ENCODE measurements at regions not wholly inside any gene's neighbourhood (a gene's known extent, or its start where the extent isn't known, plus 50 kb on each side); places are given as distances from the start of the nearest gene placed in this dataset.
"Not testable (repeated sequence)": the region's sequence is repeated elsewhere in the genome, so short reads cannot be mapped to it uniquely, and the experiment has no call there.

DNA sequence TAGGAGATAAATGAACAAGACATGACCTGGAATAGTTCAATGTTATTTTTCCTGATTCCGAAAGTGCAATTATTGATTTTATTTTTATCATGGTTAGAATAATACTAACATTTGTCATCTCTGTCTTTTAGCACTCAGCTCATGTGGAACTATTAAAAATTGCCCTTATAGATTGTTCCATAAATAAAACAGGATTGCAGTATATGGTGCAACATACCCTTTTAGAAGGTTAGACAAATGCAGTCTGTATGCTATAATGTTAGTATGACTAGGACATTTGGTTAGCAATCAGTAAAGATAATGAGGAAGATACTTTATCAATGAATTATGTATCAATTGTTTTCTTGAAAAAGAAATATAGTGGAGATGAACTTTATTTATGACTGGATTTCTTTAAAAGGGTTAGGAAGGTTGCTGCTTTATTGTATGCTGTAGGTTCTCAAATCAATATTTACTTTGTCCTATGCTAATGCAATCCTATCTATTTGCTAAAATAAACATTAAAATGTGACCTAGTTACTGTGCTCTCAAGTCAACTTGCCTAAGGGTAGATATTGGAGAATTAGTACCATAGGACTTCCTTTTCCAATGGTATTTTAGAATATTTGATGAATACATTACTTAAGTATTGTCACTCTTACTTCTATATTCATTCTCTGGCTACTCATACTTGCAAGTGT is 348.9 kb upstream of the ISL1 start:
- peak; percentile 48 for DNase-seq

DNA sequence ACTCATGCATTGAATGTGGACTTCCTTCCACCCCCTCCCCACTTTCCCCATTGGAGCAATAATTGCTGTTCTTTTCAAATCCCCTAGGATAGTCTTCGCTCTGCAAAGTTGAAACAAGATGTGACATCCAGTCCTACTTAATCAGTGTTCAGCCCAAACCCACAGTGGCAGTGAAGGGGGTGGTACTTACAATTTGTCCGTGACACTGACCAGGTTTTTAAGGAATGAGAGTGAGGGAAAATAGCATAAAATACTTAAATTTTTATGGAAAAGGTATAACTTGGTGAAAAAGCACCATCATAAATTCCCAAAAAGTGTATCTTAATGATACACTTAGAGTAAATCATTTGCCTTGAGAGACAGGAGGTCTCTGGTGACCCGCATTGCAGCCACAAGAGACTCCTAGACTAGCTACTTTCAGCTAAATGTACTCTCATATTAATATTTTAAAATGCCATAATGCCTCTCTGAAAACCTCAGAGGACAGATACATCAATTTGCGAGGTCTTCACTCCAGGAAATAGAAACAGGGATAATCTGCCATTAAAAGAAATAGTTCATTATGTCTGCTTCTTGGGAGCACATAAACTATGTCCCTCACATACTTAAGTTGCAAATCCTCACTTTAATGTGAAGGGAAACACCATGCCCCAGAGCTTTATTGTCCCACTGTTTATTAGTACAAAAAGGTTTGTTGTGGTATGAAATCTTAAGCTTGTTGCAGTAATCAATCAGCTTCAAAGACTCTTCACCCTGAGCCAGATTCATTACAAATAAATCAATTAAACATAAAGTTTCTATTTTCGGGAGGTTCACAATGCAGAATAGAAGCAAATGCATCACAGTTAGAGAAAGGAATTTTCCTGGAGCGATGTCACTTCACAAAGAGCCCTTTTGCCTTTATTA is 343.6 kb upstream of the ISL1 start:
- DNase-seq, result no peak

DNA sequence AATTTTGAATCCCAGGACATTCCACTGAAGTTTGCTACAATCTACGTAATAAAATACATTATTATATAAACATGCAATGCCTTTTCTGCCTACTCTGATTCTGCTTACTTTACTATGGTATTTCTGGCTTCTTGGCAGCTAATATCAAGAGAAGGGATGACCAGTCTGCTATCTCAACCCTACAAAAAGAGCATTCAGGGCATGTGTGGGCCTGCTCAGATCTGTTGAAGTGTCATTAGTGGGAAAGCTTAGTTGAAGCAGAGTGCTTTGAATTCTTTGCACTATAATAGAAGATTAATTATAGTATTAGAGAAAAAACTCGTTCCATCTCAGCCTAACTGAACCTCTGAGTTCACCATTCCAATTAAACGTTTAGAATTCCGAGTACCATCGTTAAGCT is 339.5 kb upstream of the ISL1 start:
- no peak for DNase-seq

DNA sequence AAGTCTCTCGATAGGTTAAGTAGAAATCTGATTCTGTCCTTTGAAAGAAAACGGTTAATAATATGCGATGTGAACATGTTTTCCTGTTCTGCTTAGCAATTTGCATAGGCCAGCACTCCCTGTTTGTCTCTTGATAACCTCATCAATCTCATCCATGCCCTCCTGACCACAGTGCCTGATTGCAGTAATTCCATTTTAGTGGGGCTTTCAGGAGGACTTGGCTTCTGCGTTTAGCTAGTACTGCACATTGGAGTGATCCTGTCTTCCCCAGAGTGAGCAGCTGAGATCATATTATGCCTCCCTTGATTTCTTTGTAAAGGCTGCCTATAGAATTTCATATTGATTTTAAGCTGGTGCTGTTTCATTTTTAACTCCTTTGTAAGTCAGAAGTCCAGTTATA is 335.9 kb upstream of the ISL1 start:
- no peak for DNase-seq

DNA sequence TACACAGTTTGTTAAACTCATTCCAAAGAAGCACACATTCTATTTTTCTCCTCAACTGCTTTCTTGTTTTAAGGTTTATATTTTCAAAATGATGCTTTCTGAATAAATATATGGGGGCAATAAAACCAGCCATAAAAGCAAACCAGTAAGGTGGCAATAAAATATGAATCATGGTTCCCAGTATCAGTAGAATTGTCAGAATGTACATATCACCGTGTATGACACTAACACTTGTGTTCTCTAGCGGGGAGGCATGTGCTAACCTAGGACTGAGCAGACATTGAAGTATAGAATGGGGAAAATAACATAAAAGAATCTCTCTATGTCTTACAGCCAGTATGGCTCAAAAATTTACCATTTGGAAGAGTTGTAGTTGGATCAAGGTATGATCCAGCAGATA is 329.9 kb upstream of the ISL1 start:
- DNase-seq, result no peak

DNA sequence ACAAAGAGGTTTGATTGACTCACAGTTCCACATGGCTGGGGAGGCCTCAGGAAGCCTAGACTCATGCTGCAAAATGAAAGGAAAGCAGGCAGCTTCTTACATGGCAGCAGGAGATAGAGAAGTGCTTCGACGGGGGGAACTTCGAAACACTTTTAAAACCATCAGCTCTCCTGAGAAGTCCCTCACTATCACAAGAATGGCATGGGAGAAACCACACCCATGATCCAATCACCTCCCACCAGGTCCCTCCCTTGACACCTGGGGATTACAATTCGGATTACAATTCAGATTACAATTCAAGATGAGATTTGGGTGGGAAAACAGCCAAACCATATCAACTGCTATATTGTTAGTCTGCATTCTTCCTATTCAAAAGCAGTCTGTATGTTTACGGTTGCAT is 322.3 kb upstream of the ISL1 start:
- no peak for DNase-seq

DNA sequence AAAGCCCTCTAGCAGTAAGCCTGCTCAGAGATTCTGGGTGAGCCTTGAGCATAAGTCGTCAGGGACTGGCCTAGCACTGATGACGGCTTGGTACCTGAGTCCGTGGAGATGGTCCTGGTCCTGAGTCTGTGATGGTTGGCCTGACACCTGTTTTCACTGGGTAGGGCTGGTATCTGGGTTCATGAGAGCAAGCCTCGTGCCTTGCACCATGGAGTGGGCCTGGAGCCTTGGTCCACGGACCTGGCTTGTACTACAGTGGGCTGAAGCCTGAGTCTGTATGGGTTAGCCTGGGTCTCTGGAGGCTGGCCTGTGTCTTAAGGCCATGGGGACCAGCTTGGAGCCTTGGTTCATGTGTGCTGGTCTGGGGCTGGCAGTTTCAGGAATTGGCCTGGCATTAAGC is 310.3 kb upstream of the ISL1 start:
- no peak for DNase-seq

DNA sequence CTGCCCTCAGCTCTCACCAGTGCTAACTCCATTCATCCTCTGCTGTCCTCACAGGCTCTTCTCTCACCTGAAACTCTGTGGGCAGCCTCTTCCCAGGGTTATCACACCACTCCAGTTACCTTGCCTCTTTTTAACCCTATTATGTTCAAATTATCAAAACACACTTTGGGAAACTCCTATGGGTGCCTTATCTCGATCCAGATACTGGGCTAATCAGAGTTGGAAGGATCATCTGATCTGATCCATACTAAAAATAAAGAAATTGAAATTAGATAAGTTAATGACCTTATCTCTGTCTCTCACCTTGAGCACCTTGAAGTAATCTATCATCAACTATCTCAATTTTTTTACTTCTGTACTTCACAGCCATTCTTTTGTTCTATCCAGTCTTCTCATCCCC is 300.5 kb upstream of the ISL1 start:
- DNase-seq, result no peak

DNA sequence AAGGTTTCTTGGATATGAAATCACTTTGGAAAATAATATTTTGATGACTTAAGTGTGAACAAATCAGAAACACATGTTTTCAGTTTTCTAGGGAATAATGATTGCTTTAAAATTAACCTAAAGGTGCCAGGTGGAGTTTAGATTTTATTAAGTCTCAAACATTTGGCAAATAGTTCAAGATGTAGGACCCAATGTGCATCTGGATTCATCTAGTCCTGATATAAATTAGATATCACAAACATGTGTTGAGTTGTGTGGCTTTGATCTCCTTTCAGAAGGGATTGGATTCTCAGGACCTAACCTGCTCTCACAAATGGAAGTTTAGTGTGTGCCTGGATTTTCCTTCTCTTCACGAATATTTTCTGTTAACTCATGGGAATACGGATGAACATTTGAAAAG is 291.4 kb upstream of the ISL1 start:
- no peak for DNase-seq

DNA sequence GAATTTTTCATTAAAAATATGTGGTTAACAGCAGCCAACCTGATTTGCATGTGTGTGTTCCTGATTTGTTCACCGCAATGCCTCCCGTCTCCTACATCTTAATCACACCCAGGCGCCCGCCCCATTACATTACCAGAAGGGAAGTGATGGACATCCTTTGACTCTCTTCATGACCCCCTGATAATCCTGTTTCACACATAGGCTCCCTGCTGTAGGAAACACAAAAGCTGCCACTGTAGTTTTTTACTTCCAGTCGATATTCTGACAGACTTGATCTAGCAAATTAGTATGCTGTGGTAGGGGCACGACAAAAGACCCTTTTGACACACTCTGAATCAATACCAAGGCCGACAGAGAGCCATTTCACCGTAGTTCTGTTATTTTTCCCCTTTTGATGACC is 287.8 kb upstream of the ISL1 start:
- DNase-seq, result no peak

DNA sequence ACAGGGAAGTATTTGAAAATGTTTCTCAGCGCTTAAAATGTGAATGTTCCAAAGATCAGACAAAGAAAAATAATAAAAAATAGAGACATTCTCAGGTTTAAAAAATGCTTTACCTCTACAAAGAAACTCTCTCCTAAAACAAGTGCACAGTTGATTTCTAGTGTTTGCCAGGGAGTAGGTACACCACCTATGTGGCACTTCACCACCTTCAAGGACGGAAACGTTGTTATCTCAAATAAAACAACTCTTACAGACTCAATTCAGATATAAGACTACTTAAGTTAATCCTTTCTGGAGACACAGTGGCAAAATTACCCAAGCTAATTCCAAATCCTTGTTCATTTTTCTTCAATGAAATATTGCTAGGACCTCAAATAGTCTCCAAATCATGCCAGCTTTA is 286.4 kb upstream of the ISL1 start:
- DNase-seq, result no peak

DNA sequence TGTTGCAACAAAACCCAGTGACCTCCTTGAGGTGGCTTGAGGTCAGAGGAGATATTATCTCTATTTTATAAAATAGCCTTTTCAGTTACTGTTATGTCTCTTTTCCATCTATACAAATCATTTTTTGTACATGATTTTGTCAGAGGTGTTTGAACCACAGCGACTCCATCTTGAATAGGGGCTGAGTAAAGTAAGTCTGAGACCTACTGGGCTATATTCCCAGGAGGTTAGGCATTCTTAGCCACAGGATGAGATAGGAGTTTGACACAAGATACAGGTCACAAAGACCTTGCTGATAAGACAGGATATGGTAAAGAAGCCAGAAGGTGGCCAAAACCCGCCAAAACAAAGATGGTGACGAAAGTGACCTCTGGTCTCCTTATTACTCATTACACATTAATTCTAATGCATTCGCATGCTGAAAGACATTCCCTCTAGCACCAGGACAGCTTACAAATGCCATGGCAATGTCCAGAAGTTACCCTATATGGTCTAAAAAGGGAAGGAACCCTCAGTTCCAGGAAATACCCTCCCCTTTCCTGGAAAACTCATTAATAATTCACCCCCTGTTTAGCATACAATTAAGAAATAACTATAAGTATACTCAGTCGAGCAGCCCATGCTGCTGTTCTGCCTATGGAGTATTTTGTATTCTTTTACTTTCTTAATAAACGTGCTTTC is 283.9 kb upstream of the ISL1 start:
- no peak for DNase-seq

DNA sequence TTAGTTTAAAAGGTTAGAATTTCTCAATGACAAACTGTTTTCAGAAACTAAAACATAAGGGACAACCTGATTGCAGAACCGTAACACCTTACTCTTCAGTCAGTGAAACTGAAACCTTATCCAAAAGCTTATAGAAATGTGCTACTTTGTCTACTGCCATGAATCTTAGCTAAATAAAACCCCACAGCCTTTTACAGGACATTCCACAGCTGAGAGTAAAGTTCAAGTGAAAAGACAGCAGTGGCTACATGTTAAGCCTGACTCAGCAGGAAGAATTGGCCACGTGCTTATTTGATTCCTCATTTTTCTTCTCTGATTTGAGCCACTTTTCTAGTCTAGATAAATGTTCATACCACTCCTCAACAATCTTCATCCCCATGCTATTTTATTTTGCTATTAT is 278.7 kb upstream of the ISL1 start:
- DNase-seq, result no peak

DNA sequence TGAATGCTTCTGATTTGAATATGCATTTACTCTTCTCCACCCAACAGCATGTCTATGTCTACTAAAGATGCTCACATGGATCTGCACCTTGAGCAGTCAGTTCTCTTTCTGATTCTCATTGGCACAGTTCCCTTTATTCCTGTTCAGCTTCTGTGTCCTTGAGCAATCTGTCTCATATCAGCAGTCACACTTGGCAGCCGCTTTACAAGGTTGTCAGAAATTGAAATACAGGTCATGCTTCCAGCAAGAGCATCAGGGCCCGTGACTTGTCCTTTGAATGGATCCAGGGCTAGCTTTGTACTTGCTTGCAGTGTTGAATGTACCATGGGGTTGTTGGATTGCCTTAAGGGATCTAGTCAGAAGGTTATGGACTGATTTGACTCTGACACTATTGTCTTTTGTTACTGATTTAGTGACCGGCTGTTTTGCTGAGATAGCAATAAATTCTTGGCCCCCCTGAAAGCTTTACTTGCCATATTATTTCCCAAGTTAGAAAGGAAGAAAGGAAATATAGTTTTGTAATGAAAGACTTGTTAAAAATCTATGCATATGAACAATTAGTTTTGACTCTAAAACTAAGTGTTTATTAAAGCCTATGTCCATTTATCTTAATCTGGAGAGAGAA is 273.4 kb upstream of the ISL1 start:
- DNase-seq, result no peak

DNA sequence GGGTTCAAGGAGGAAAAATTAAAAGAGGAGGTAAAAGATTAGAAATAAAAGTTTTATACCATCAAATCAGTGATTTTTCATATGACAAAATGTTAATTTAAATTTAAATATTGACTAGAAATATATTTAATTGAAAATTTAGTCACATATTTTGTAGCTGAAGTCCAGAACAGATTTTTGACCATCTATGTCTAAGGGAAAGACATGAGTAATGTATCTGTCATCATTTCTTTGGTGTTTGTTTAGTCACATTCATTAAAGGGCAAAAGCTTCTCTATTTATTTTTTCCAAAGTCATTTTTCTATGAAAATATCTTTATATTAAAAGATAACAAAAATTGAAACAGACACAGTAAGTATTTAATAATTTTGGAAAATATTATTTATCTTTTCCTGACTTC is 252.0 kb upstream of the ISL1 start:
- no peak for DNase-seq

DNA sequence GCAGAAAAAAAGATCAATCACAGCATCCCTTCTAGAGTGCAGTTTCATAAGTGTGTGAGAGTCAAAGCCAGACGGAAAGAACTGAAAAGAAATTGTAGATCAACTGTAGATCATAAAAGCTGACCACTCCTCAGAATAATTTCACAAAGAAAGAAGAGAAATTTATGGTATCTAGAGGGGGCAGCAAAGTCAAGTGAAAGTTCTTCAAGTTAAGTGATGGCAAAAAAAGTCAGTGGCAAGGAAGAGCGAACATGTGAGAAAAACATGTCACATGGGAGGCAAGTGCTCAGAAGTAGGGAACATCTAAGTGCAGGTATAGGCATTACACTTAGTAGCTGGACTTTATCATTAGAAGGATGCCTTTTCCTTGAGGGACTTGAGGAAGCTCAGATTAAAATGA is 245.1 kb upstream of the ISL1 start:
- DNase-seq, result no peak

DNA sequence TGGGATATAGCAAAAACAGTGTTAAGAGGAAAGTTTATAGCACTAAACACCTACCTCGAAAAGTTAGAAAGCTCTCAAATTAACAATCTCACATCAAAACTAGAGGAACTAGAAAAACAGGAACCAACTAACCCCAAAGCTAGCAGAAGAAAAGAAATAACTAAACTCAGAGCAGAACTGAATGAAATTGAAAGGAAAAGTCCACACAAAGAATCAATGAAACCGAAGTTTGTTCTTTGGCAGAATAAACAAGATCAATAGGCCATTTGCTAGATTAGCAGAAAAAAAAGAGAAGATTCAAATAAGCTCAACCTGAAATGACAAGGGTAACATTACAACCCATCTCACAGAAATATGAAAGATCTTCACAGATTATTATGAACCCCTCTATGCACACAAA is 234.8 kb upstream of the ISL1 start:
- no peak for DNase-seq

DNA sequence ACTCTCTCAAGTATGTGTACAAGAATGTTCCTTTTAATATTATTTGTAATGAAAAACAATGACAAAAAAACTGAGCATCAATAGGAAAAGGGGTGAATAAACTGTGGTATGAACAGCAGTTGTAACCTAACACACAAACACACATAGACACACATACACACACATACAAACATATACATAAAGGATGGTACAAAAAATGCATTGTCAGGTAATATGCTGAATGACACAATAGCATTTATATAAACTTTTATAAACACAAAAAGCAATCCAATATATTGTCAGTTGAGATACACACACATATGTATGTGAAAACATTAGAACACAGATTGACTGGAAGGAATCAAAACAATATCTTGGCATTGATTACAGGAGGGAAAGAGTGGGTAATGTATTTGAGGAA is 227.0 kb upstream of the ISL1 start:
- DNase-seq, result no peak

DNA sequence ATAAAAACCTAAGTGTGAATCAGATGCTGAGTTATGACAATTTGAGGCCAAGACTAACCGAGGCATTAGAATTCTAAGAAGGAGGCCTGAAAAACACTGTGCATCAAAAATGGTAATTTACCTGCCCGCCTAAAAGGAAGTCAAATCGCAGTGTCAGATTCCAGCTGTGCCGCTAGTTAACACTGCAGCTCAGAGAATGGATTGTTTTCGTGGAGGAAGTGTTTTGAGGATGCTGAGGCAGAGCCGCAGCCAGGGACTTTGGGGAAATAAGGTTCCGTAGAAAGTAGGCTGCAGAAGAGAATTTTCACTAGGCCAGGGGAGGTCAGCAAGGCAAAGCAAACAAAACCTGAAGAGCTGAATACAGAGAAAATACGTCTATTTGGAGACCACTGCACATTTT is 226.4 kb upstream of the ISL1 start:
- no peak for DNase-seq

DNA sequence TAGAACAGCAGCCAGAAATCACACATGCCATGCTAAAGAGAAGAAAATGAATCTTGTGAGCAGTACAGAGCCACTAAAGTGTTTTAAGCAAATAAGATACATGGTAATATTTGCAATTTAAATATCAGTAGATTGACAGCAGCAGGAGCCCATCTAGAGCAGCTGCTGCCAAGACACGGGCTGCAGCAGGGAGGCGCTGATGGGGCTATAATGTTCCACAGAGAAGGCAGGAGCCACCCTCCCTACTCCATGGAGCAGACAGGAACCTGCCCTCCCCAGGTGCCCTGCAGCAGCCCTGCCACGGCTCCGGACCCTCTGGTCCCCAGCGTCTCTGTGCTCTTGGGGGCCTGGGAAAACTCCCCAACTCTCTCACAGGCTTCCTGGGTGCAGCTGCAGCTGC is 224.1 kb upstream of the ISL1 start:
- DNase-seq, result no peak

DNA sequence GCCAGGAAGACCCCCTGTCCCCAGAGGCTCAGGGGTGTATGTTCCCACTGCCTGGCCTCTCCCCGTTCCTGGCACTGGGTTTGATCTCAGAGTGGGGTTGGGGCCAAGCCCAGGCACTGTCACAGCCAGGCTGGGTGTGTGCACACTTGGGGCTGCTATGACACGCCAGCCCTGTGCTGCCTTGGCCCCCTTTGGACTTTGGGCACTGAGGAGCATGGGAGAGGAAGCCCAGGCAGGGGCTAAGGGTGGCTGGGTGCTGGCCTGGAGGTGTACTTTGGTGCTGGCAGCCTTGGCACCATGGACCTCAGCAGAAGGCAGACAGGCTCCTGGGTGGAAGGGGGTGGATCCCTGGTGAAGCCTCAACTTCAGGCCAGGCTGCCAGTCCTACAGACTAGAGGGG is 223.6 kb upstream of the ISL1 start:
- no peak for DNase-seq

DNA sequence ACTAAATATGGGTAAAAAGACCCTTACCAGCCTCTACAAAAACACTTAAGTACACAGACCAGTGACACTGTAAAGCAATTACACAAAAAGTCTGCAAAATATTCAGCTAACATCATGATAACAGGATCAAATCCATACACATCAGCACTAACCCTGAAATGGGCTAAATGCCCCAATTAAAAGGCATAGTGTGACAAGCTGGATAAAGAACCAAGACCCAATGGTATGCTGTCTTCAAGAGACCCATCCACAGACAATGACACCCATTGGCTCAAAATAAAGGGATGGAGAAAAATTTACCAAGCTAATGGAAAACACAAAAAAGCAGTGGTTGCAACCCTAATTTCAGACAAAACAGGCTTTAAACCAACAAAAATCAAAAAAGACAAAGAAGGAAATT is 221.0 kb upstream of the ISL1 start:
- DNase-seq, result no peak

DNA sequence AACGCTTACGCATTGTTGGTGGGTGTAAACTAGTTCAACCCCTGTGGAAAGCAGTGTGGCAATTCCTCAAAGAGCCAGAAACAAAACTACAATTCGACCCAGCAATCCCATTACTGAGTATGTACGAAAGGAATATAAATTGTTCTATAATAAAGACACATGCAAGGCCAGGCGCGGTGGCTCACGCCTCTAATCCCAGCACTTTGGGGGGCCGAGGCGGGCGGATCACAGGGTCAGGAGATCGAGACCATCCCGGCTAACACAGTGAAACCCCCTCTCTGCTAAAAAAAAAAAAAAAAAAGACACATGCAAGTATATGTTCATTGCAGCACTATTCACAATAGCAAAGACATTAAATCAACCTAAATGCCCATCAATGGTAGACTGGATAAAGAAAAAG is 217.6 kb upstream of the ISL1 start:
- not testable (repeated sequence) for DNase-seq

All from DMS153 (cell line).